ENCODE measurements at regions not wholly inside any gene's neighbourhood (a gene's known extent, or its start where the extent isn't known, plus 50 kb on each side); places are given as distances from the start of the nearest gene placed in this dataset.
"Not testable (repeated sequence)": the region's sequence is repeated elsewhere in the genome, so short reads cannot be mapped to it uniquely, and the experiment has no call there.

DNA sequence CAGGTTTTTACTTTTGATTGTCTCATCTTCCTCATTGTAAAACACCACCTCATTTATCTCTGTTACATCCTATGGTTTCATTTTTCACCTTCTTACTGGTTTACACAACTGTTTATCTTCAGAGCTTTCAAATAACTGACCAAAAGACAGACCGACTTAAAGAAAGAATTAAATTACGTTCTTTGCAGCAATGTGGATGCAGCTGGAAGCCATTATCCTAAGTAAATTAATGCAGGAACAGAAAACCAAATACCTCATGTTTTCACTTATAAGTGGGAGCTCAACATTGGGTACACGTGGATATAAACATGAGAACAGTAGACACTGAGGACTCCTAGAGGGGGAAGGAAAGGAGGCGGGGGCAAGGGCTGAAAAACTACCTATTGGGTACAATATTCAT, 729.0 kb upstream of the USP15 start:
- no peak for DNase-seq

DNA sequence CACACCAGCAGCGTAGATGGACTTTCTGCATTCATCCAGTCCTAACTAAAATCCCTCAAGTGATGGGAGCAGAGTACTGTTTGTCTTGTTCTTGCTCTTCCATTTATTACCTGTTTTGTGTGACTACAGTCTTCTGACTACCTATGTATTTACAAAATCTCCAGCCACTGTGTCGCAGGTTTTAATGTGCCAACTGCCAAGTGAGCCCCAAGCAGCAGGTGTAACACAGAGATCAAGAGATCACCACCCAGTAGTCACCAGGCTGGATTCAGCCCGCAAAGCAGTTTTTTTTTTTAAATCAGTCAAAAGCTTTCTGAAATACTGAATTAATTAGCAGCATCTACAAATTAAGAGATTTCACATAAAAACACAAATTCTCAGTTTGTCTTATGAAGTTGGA, 724.1 kb upstream of the USP15 start:
- DNase-seq: no peak

DNA sequence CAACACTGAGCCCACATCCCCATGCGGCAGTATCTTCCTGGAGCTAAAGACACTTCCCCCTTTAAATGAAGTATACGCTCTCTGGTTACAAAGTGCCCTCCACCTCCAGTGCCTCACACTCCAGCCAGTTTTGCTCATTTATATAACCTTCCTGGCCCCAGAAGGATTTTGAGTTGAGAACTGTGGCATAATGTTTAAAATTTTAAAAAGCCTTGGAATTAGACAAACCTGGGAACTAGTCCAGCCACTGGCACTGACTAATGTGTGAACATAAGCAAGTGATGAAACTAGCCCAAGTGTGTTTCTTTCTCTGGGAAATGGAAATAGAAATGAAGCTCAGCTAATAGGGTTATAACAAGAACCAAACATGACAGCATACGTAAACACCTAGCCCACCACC, 723.7 kb upstream of the USP15 start:
- DNase-seq: no peak

DNA sequence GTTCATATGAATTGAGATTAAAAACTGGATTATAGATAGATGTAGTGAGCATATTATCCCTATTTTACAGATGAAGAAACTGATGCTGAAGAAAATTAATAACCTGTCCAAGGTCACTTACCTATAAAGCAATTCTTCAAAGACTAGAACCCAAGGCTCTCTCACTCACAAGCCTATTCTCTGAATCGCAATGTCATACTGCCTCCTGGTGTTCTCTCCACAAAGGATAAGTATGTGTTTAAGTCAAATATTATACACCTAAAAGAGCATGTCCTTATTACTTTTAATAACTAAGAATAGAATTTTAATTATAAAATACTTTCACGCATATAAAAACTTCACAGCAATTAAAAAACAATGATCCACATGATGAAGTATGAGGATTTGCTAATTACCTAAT, 721.3 kb upstream of the USP15 start:
- DNase-seq: no peak

DNA sequence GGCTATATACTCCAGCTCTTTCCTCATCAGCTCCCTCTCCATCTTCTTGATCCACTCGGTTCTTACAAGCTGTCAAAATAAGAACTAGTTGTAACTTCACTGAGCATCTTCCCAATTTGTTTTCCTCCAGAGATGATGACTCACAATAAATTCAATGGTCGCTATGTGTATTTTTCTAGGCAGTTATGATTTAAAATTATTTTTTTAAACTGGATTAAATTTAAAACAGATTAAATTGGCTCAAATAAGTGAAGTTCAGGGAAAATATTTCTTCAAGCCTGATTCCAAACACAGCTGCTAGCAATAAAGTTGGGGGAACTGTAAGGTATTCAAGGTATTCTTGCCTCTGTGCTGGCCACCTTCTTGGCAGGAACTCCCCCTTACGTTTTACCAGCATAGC, 717.7 kb upstream of the USP15 start:
- DNase-seq: no peak

DNA sequence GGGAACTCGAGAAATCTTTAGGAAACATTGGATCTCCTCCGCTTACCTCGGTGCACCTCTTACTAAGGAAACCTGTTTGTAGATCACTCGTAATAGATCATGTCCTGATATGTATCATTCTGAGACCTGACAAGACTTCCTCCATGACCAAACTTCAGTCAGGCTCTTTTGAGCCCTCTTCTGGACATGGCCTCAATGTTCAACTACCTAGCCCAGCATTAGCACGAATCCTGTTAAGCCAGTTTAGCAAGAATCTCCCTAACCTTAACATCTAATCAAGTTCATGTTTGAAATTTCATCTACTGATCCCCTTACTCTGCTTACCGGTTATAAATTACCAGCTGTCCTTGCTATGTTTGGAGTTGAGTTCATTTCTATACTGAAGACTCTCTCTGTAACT, 713.9 kb upstream of the USP15 start:
- DNase-seq: no peak

DNA sequence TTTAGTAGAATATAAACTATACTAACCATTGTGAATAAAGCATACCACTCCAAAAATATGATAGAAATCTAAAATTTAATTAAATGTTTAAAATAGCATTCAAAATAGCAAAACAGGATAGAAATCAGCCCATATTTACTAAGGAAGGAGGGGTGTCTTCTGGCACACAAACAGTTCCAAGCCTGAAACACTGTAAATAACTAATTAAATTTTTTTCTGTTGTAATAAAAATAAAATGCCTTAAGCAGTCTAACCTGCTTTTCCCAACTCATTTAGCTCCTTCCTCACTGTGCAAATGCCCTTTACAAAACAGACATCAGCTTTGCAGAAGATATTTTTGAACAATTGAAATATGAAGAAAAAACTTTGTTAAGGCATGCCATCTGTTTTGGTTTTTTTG, 707.1 kb upstream of the USP15 start:
- no peak for DNase-seq

DNA sequence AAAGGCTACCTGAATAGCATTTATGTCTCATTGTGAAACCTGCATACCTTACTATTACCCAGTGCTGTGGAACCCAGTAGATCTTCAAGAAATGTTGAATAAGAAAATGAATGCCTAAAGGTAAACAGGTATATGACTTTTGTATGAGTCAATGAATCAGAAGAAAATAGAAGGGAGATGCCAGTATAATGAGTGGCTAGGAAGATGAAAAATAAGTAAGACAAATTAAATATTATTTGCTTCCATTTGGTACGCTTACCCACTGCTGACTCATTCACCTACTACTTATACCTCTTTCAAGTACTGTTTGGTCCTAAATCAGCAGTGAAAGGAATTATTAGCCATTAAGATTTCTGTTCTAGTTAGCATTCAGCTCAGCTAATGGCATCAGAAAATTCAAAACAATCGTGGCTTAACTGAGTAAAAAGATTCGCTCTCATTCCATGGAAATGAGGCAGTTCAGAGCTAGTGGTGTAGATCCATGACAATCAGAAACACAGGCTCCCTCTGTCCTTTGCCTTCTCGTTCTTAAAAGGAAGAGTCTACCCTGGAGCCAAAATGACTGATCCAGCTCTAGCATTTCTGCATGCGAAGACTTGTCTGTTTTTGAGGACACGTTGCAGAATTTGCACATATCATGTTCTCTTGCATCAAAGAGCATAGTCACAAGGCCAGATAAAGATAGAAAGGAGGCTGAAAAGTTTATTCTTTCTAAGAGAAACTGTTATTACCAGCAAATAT, 705.8 kb upstream of the USP15 start:
- DNase-seq: no peak

GRCh38 chr12:61563665-61564450, 696.3 kb upstream of the USP15 start:
- no peak for DNase-seq

GRCh38 chr12:61564466-61564865, 695.7 kb upstream of the USP15 start:
- DNase-seq: no peak

DNA sequence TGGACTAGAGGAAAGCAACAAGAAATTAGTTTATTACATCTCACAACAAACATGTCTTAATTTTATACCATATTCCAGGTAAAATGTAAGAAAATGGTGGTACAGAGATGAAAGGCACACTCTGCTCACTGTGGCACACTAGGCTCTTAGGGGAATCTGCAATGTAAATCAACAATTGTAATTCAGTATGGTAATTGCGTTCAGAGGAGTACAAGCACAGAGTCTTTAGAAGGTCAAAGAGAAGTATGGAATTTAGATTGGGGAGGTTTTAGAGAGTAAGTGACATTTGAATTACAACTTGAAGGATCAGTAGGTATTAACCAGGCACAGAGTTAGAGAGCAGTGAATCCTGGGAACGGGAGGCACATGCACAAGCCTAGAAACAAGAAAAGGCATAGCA, 694.0 kb upstream of the USP15 start:
- DNase-seq: no peak

DNA sequence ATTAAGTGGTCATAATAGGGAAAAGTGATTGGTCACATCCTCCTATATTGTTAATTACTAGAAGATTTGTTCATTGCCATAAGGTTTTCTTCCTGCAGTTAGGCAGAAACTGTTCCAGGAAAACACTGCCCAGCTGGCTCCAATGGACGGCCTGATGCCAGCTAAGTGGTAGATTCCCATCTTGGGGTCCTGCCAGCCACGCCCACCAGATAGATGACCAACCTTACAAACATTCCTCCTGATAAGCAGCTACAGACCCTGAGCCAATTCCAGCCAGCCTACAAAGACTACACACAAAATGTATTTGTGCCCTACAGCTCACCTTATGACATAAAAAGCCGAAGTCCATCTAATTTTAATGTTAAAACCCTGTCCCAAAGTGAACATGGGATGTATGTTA, 685.9 kb upstream of the USP15 start:
- DNase-seq: peak; percentile 64

DNA sequence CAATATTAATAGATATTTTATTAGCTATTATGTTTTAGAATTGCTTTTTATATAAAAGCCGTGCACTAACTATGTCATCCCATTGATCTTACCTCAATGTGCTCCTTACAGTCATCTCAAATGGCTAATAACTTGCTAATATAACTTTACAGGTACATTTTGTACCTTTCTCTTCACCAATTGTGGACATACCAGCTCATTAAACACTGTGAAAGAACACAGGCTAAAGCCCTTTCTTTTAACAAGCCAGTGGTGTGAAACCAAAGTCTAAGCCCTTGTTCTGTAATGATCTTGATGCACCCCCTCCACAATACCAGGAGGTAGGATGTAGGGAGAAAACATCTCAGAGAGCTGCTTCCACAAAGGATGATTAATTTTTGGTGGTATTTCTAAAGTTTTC, 675.3 kb upstream of the USP15 start:
- DNase-seq: no peak

DNA sequence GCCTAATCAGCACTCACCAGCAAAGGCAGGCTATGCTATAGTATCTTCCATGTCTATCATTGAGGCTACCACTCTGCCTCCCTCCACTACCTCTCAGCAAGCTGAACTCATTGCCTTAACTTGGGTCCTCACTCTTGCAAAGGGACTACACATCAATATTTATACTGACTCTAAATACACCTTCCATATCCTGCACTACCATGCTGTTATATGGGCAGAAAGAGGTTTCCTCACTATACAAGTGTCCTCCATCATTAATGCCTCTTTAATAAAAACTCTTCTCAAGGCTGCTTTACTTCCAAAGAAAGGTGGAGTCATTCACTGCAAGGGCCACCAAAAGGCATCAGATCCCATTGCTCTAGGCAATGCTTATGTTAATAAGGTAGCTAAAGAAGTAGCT, 669.3 kb upstream of the USP15 start:
- not testable (repeated sequence) for DNase-seq

DNA sequence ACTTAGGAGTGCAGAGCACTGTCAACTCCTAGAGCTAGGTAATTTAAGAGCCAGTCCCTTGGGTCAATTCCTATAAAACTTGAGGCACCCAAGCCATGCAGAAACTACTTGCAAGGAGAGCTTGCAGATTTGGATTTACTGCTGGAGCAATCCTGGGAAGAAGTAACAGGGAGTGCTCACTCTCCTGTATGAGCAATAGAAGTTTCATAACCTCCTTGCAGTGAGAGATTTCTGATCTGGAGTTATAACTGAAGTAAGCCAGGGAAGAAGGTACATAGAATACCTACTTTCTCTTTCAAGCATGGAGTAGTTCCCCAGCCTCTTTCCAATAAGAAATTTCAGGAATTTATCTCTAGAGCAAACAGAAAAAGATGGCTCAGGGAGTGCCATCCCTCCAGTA, 650.1 kb upstream of the USP15 start:
- DNase-seq: no peak

GRCh38 chr12:61629702-61630101, 630.5 kb upstream of the USP15 start:
- DNase-seq: no peak

DNA sequence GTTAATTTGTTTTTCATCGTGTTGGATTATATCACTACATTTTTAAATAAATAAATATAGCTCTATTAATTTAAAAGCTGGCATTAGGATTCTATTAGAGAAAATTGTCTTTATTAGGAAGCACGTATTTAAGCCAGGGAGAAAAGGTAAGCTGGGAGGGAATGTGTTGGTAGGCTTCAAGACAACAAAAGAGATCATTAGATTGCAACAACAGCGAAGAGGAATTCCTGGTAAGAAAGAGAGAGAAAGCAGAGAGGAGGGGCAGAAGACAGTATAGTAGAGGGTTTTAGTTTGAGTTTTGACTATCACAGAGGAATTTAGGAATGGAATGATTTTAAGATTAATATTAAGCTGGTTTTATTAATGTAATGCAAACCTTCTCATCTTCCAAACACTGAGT, 613.6 kb upstream of the USP15 start:
- DNase-seq: no peak

- no peak for DNase-seq
Measured at GRCh38 chr12:61647566-61647965, 612.6 kb upstream of the USP15 start.

DNA sequence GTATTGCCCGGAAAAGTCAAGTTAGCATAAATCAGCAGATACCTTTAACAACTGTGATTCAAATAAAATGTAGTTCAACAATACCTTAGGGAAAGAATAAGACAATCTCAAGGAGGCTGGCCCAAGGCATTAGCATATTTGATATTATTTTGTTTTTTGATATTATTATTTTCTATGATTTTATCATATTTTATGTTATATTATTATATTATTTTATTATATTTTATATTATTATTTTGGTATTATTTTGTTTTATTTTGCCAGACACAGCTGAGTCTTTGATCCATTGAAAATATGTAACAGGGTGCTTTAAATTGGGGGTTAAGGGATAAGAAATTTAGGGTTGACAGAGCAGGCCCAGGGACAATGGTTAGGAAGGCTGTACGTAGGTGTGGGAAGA, 607.9 kb upstream of the USP15 start:
- DNase-seq: no peak

DNA sequence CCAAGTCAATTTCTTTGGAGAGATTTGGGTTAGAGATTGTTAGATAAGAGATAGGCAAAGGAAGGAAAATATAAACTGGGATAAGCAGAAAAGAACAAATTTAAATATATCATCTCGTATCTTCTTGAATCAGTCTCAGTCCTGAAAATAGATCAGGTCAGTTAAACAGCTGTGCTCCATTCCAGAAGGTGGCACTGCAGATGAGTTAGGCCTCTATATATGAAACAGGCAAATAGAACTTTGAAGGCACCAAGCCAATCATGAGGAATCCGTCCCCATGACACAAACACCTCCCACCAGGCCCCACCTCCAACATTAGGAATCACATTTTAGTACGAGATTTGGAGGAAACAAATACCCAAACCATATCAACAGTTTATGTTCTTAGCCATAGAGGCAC, 605.5 kb upstream of the USP15 start:
- DNase-seq: no peak

DNA sequence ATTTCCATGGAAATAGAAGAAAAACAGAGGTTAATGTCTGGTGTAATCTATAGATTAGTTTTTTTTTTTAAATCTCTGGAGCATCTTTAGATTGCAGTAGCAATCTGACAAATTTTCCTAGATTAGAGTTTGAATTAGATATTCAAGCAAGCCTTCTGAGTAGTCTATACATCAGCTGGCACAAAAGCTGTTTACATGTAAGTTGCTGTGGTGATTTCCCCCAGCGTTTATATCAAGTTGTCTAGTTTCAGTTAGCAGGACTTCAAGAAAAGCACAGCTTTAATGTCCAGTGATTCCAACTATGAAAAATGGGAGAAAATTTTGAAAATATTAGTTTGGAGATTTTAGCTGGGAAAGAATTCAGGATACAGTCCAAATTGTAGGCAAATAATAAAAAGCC, 605.0 kb upstream of the USP15 start:
- DNase-seq: no peak

DNA sequence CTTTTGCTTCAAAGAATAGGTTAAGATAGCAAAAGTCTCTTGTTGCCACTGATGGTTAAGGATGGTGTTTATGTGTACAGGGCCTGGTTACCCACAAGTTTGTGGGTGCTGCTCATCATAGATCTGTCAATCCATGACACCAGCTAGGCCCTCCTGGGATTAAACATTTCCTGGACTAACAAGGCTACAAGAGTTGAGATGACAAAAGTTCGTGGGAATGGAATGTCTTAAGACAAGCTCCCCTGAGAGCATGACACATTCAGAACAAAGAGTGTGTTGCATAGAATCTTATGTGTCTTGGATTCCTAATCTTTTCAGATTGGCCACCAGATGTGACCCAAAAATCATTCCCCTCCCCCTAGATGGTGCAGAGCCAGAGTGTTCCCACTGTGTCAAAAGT, 592.5 kb upstream of the USP15 start:
- DNase-seq: no peak

- DNase-seq: no peak
Measured at GRCh38 chr12:61676520-61676919, 583.7 kb upstream of the USP15 start.

DNA sequence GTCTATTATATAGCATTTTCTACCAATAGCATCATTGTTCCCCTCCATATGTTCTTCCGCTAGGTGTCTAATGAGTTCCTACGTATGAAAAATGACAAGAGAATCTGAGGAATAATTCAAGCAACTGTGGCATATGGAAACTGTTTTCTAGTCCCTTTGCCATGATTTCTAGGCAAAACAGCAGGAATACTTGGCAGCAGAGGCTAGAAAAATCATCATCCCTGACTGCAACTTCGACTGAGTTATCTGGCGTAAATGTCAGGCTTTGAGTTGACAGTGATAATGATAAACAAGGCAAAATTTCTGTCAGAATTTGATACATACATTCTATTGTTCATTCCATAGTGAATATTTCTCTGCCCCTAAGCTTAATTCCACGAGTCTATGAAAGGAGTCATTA, 572.8 kb upstream of the USP15 start:
- DNase-seq: no peak

DNA sequence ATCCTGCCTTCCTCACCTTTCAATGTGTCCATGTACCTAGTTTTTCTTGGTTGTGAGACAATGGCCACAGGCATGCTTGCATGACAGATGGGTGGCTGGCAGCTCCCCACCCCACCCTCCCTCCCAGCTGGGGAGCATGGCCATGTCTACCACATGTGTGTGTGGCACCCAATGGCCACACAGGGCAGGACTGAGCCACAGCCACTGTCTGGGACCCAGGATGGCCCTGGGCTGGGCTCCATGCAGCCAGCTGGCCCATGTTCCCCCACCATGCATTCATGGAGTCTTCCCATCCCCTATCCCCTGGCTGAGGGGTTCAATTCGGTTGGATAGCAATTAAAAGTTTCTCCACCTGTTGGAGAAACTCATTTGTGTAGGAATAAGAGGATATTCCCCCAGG, 566.0 kb upstream of the USP15 start:
- DNase-seq: no peak
